ENCODE measurements at regions not wholly inside any gene's neighbourhood (a gene's known extent, or its start where the extent isn't known, plus 50 kb on each side); places are given as distances from the start of the nearest gene placed in this dataset.

DNA sequence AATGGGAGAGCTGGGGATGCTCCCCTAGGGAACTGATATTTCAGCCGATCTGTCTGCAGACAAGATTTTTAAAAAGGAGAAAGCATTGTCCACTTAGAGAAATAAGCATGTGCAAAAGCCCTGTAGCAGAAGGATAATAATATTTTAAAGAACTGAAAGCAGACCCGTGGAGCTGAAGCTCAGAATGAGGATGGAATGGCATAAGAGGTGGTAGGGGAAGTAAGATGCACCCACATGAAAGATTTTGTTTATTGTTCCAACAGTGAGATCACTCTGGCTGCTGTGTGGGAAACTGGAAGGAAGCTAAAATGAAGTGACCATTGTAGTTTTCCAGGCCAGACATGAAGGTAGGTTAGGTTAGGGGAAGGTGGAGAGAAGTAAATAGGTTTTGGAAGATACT lies 266.4 kb upstream of the PRDM1 start:
- Histone ChIP-seq H3K9me3 (ENCODE audit: control extremely low read depth in 1 of 3, control insufficient read depth in 2 of 3, insufficient read depth in 1 of 3, low read length in 2 of 3) (peaks cover 0 to 2% (median 0%) of the 10 kb centered on the region in 3 donors), H4K20me1 (ENCODE audit: control insufficient read depth, insufficient read depth, low read length, poor library complexity, severe bottlenecking) (no peaks in the 10 kb centered on the region), H3K4me2 (replicated peaks; ENCODE audit: low read depth, low read length, poor library complexity, severe bottlenecking) (no peak overlapping the region), H3K36me3 (replicated peaks in 1 of 2; ENCODE audit: control extremely low read depth in 1 of 2, control insufficient read depth in 1 of 2, extremely low read depth in 1 of 2, insufficient read depth in 2 of 2, low read length in 1 of 2) (no peaks in the 10 kb centered on the region), H3K27me3 (replicated peaks in 1 of 4; ENCODE audit: control extremely low read depth in 1 of 4, control insufficient read depth in 3 of 4, insufficient read depth in 4 of 4, low read length in 3 of 4) (no peaks in the 10 kb centered on the region), H2AFZ (ENCODE audit: insufficient read depth, low read depth, low read length, poor library complexity, severe bottlenecking) (no peak overlapping the region), H3K27ac (ENCODE audit: low read length in 2 of 2) (no peak overlapping the region), H3K4me1 (ENCODE audit: control insufficient read depth in 2 of 2, insufficient read depth in 2 of 2, low read length in 2 of 2) (peaks cover 4 to 5% of the 10 kb centered on the region in 2 donors), H3K79me2 (ENCODE audit: control insufficient read depth, insufficient read depth, low read length) (no peaks in the 10 kb centered on the region), H3K4me3 (ENCODE audit: control extremely low read depth in 1 of 5, extremely low read depth in 1 of 5, insufficient read depth in 1 of 5, low read depth in 2 of 5, low read length in 4 of 5) (no peak overlapping the region), H3K9ac (ENCODE audit: low read length) (no peak overlapping the region)
- no peaks in the 10 kb centered on the region for H3K27me3 Mint-ChIP-seq
- H3K27ac Mint-ChIP-seq, result no peak overlapping the region
- intact Hi-C loops (cut with micrococcal nuclease), result no loop called here
- no peak for DNase-seq
- ChIA-PET POLR2A (no interaction called here), CTCF (no interaction called here)
- no peak for ATAC-seq (ENCODE audit: low read depth)
- no peaks in the 10 kb centered on the region for H3K9me3 Mint-ChIP-seq (ENCODE audit: insufficient read depth)
- H3K4me1 Mint-ChIP-seq, result peaks cover 6% of the 10 kb centered on the region
- 71% methylated on average over 2 of the region's 2 CpGs for WGBS (ENCODE audit: insufficient coverage)
- no peak overlapping the region for H3K4me3 Mint-ChIP-seq
- TF ChIP-seq EZH2 (IDR thresholded peaks at IDR 0.05; ENCODE audit: borderline replicate concordance, insufficient read depth, low read depth, low read length, poor library complexity, severe bottlenecking), result no peak
- TF ChIP-seq, protein P1, sequence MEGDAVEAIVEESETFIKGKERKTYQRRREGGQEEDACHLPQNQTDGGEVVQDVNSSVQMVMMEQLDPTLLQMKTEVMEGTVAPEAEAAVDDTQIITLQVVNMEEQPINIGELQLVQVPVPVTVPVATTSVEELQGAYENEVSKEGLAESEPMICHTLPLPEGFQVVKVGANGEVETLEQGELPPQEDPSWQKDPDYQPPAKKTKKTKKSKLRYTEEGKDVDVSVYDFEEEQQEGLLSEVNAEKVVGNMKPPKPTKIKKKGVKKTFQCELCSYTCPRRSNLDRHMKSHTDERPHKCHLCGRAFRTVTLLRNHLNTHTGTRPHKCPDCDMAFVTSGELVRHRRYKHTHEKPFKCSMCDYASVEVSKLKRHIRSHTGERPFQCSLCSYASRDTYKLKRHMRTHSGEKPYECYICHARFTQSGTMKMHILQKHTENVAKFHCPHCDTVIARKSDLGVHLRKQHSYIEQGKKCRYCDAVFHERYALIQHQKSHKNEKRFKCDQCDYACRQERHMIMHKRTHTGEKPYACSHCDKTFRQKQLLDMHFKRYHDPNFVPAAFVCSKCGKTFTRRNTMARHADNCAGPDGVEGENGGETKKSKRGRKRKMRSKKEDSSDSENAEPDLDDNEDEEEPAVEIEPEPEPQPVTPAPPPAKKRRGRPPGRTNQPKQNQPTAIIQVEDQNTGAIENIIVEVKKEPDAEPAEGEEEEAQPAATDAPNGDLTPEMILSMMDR (IDR thresholded peaks at IDR 0.05), result no peak

DNA sequence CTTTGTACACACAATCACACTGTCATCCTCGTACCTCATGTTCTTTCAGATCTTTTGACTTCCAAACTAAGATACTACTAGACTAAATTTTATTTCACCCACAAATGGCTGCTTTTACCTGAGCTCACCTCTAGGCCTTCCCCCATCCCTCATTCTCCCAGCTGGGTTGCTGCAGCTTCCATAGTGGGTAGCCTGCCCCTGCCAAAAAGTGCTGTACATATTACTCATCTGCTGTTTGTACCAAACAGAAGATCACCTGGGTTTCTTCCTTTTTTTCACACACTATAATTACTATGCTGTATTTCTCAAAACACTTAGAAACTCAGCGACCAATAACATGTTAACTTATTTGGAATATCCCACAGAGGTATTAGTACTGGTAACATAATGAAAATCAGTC lies 267.6 kb upstream of the PRDM1 start:
- ATAC-seq (ENCODE audit: low read depth), result no peak
- H3K9me3 ChIP-seq (ENCODE audit: control extremely low read depth in 1 of 3, control insufficient read depth in 2 of 3, insufficient read depth in 1 of 3, low read length in 2 of 3), result peaks cover 0 to 2% (median 0%) of the 10 kb centered on the region in 3 donors
- ChIA-PET POLR2A (no interaction called here), CTCF (no interaction called here)
- 100% methylated on average over 1 of the region's 2 CpGs for WGBS (ENCODE audit: insufficient coverage)
- peaks cover 3% of the 10 kb centered on the region for H3K4me1 Mint-ChIP-seq
- H3K27ac Mint-ChIP-seq, result no peak overlapping the region
- no peak overlapping the region for H3K27ac ChIP-seq (ENCODE audit: low read length in 2 of 2)
- intact Hi-C loops (cut with micrococcal nuclease), result no loop called here
- no peak overlapping the region for H3K4me3 Mint-ChIP-seq
- no peaks in the 10 kb centered on the region for H3K27me3 ChIP-seq (replicated peaks in 1 of 4; ENCODE audit: control extremely low read depth in 1 of 4, control insufficient read depth in 3 of 4, insufficient read depth in 4 of 4, low read length in 3 of 4)
- no peak for DNase-seq
- H3K4me1 ChIP-seq (ENCODE audit: control insufficient read depth in 2 of 2, insufficient read depth in 2 of 2, low read length in 2 of 2), result no peaks in the 10 kb centered on the region
- no peak overlapping the region for H2AFZ ChIP-seq (ENCODE audit: insufficient read depth, low read depth, low read length, poor library complexity, severe bottlenecking)
- H3K36me3 ChIP-seq (replicated peaks in 1 of 2; ENCODE audit: control extremely low read depth in 1 of 2, control insufficient read depth in 1 of 2, extremely low read depth in 1 of 2, insufficient read depth in 2 of 2, low read length in 1 of 2), result no peaks in the 10 kb centered on the region
- no peaks in the 10 kb centered on the region for H4K20me1 ChIP-seq (ENCODE audit: control insufficient read depth, insufficient read depth, low read length, poor library complexity, severe bottlenecking)
- no peak overlapping the region for H3K4me2 ChIP-seq (replicated peaks; ENCODE audit: low read depth, low read length, poor library complexity, severe bottlenecking)
- H3K9me3 Mint-ChIP-seq (ENCODE audit: insufficient read depth), result no peaks in the 10 kb centered on the region
- H3K4me3 ChIP-seq (ENCODE audit: control extremely low read depth in 1 of 5, extremely low read depth in 1 of 5, insufficient read depth in 1 of 5, low read depth in 2 of 5, low read length in 4 of 5), result no peak overlapping the region
- no peak overlapping the region for H3K9ac ChIP-seq (ENCODE audit: low read length)
- H3K79me2 ChIP-seq (ENCODE audit: control insufficient read depth, insufficient read depth, low read length), result no peaks in the 10 kb centered on the region
- TF ChIP-seq EZH2 (IDR thresholded peaks at IDR 0.05; ENCODE audit: borderline replicate concordance, insufficient read depth, low read depth, low read length, poor library complexity, severe bottlenecking), result no peak
- TF ChIP-seq, protein P1 (IDR thresholded peaks at IDR 0.05), result no peak
- no peaks in the 10 kb centered on the region for H3K27me3 Mint-ChIP-seq
